Upper lobe of left lung (tissue), 4 donors: ENCODE measurements at regions not wholly inside any gene's neighbourhood (a gene's known extent, or its start where the extent isn't known, plus 50 kb on each side); places are given as distances from the start of the nearest gene placed in this dataset.

Experiments used
- POLR2A ChIP-seq, 4 donors: fragments of 450-650 bp; IDR thresholded peaks; one replicate each; pipeline ENCODE4 v1.5.1; 2016 to 2017; ENCODE audit warnings: antibody characterized with exemption in 4 of 4, mild to moderate bottlenecking in 2 of 4
- TF ChIP-seq, protein P1 (sequence below), 6 experiments: fragments of 450-650 bp in 4 of 6; fragments of 200-600 bp in 2 of 6; sonication (generic) in 2 of 6; IDR thresholded peaks; one replicate each; pipeline ENCODE4 v1.5.1; 2016 to 2019; ENCODE audit warnings: antibody characterized with exemption in 6 of 6

DNA sequence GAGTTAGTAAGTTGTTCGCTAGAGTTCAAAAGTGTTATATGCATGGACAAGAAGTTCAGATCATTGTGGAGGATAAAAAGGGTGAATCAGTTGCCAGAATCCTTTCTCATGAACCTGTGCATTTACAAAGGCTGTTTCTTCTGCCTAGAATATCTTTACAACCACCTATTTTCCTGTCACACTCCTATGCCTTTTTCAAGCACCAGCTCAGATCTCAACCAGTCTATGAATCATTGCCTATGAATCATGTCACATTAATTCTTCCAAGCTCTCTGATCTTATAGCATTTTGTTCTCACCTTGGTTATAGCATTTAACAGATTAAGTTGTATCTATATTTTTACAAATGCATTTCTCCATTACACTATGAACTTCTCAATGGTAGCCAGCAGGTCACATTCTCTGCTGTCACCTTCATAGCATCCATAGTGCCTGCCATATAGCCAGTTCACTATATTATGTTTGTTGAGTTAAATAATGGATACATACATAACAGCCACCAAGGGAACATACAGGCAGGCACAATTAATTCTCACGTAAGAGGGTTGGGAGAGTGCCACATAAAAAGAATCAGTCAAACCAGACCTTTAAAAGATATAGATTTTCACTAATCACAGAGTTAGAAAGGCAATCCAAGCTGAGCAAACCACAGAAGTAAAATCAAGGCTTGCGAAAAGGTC is 573.0 kb downstream of the FOXG1 start:
- TF ChIP-seq POLR2A (IDR thresholded peaks at IDR 0.05) = no peak
- TF ChIP-seq, protein P1, sequence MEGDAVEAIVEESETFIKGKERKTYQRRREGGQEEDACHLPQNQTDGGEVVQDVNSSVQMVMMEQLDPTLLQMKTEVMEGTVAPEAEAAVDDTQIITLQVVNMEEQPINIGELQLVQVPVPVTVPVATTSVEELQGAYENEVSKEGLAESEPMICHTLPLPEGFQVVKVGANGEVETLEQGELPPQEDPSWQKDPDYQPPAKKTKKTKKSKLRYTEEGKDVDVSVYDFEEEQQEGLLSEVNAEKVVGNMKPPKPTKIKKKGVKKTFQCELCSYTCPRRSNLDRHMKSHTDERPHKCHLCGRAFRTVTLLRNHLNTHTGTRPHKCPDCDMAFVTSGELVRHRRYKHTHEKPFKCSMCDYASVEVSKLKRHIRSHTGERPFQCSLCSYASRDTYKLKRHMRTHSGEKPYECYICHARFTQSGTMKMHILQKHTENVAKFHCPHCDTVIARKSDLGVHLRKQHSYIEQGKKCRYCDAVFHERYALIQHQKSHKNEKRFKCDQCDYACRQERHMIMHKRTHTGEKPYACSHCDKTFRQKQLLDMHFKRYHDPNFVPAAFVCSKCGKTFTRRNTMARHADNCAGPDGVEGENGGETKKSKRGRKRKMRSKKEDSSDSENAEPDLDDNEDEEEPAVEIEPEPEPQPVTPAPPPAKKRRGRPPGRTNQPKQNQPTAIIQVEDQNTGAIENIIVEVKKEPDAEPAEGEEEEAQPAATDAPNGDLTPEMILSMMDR (IDR thresholded peaks at IDR 0.05) = no peak
